ENCODE measurements at regions not wholly inside any gene's neighbourhood (a gene's known extent, or its start where the extent isn't known, plus 50 kb on each side); places are given as distances from the start of the nearest gene placed in this dataset.

GRCh38 chr5:147177125-147177840 lies 57.5 kb upstream of the STK32A start:
- TF ChIP-seq CTCF (IDR thresholded peaks at IDR 0.05; ENCODE audit: insufficient read depth, low read depth, low read length) = no peak
- H3K4me3 ChIP-seq (ENCODE audit: low read depth, low read length) = no peak overlapping the region
- DNase-seq (ENCODE audit: low read depth) = no peak

- TF ChIP-seq CTCF (IDR thresholded peaks at IDR 0.05; ENCODE audit: insufficient read depth, low read depth, low read length) = no peak
- no peak for DNase-seq (ENCODE audit: low read depth)
Observed at GRCh38 chr5:147179562-147180147, 55.2 kb upstream of the STK32A start.

GRCh38 chr5:147180751-147181150 lies 54.1 kb upstream of the STK32A start:
- H3K4me3 ChIP-seq (ENCODE audit: low read depth, low read length) = no peak overlapping the region
- no peak for DNase-seq (ENCODE audit: low read depth)
- no peak for TF ChIP-seq CTCF (IDR thresholded peaks at IDR 0.05; ENCODE audit: insufficient read depth, low read depth, low read length)

More at GRCh38 chr5:147179562-147180147, 55.2 kb upstream of the STK32A start:
- no peak overlapping the region for H3K4me3 ChIP-seq (ENCODE audit: low read depth, low read length)
